ENCODE measurements at regions not wholly inside any gene's neighbourhood (a gene's known extent, or its start where the extent isn't known, plus 50 kb on each side); places are given as distances from the start of the nearest gene placed in this dataset.
"Not testable (repeated sequence)": the region's sequence is repeated elsewhere in the genome, so short reads cannot be mapped to it uniquely, and the experiment has no call there.

DNA sequence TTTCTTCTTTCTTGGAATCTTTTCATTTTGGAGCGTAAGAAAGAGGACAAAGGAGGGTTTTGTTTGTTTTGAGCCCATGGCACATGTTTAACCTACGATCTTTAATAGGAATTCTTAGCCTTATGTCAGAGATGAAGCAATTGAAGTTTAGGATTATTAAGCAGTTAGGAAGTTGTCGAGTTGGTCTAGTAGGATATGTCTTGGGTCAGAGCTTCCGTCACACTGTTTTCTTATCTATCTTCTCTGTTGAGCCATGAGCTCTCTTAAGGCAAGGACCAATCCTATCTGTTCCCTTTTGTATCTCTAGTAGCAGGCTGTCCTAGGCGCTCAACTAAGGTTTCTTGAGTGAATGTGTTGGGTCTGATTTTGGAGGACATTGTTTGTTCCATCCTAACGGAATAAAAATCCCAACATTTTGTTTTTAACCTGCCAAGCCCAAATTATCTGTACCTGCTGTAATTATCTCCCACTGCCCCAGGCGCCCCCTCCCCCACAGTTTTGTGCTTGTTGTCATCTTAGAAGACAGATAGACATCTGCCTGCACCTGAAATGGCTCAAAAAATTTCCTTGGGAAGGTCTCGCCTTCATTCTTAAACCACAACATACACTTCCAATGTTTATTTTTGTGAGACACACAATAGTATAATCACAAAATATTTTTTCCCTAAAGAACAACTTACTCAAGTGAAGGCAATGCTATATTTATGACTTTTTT is 95.3 kb upstream of the GADD45A start:
- no peak for DNase-seq

- DNase-seq = no peak
These were observed 94.7 kb upstream of the GADD45A start for GRCh38 chr1:67590329-67590728.

DNA sequence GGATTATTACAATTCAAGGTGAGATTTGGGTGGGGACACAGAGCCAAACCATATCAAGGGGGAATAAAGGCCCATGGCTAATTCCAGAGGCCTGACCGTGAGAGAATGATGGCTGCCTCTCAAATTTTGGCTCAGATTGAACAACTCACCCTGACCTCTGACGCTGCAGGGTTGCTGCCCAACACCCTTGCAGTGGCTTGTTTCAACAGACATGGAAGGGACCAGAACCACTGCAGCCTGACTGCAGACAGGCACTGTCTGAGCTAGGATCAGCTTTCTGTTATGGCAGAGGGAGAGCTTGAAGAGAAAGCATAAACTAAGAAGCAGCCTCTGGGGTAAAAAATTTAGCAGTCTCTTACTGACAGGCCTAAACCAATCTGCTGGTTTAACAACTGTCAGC is 90.2 kb upstream of the GADD45A start:
- DNase-seq = no peak

DNA sequence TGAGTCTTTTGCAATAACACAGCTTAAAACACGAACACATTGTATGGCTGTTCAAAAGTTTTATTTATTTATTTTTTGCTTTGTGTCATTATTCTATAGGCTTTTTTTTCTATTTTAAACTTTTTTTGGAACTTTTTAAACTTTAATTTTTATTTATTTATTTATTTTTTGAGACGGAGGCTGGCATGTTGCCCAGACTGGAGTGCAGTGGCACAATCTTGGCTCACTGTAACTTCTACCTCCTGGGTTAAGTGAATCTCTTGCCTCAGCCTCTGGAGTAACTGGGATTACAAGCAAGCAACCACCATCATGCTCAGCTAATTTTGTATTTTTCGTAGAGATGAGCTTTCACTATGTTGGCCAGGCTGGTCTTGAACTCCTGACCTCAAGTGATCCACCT is 88.3 kb upstream of the GADD45A start:
- no peak for DNase-seq

GRCh38 chr1:67597336-67597735 is 87.7 kb upstream of the GADD45A start:
- DNase-seq = no peak

- no peak for DNase-seq
These were observed 85.9 kb upstream of the GADD45A start for GRCh38 chr1:67599085-67599484.

DNA sequence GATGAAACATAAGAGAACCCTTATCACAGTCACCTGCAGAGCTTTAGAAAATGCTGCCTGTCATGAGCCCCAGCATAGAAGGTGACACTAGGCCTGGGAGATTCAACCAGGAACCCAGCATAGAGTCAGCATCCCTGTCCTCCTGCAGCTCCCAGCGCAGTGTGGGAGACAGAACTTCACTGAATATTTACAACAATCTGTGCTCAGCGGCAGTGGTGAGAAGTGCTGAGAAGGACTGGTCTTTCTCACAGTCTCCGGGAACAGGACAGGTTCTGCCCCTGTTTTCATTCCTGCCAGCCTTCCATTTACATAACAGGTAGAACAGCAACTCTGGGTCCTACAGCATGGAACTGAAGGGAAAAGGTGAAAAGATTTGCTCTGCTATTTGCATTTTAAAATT is 83.5 kb upstream of the GADD45A start:
- no peak for DNase-seq

- no peak for DNase-seq
These were observed 83.0 kb upstream of the GADD45A start for GRCh38 chr1:67601955-67602354.

GRCh38 chr1:67604778-67605177 is 80.2 kb upstream of the GADD45A start:
- DNase-seq = no peak

GRCh38 chr1:67605209-67605780 is 79.7 kb upstream of the GADD45A start:
- DNase-seq = no peak

- DNase-seq = no peak
These were observed 77.7 kb upstream of the GADD45A start for GRCh38 chr1:67607286-67607685.

GRCh38 chr1:67607699-67608098 is 77.3 kb upstream of the GADD45A start:
- no peak for DNase-seq

- no peak for DNase-seq
These were observed 76.1 kb upstream of the GADD45A start for GRCh38 chr1:67608661-67609576.

GRCh38 chr1:67609577-67610341 is 75.2 kb upstream of the GADD45A start:
- no peak for DNase-seq

- DNase-seq = no peak
These were observed 74.6 kb upstream of the GADD45A start for GRCh38 chr1:67610450-67610849.

DNA sequence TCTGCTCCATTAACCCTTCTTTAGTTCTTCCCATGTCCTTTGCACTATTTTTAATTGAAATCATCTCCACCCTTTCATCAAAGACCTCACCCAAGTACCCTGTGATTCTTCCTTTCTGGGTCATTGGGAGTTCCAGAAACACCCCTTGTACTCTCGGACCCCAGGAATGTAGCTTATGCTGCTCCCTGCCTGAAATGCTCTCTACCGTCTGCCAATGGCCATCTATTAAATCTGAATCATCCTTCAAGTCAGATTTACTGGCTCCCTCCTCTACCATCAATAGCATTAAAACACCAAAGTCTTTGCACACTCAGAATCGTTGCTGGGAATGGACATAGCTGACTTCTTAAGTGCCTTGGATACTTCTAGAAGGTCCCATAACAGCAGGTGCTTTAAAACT is 73.2 kb upstream of the GADD45A start:
- DNase-seq = no peak

DNA sequence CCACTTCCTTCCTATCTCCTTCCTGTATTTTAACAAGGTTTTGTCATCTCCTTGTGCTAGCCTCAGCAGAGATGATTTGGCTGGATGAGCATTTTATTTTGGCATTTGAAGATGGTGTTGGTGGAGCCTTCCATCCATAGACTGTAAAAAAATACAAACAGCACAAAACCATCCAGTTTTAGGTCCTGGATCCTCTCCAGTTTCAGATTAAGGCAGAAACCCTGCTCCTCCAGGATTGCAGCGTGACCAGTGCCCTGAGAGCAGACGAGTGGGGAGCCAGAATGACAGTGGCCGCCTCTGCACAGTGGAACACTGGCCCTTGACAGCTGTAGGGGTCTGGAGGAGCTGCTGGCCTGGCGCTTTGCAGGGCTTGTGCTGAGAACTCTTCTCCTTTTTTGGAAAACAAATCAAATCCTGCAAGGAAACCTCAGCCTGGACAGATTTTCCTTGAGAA is 72.2 kb upstream of the GADD45A start:
- no peak for DNase-seq

DNA sequence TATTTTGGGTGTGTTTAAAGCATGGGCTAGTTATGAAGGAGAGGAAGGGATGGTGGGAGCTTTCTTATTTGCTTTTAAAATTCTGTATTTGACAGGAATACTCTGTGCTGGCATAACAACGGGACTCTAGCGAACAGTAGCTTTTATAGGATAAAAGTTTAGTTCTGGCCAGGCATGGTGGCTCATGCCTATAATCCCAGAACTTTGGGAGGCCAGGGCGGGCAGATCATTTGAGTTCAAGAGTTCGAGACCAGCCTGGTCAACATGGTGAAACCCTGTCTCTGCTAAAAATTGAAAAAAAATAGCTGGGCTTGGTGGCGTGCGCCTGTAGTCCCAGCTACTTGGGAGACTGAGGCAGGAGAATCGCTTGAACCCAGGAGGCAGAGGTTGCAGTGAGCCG is 71.5 kb upstream of the GADD45A start:
- not testable (repeated sequence) for DNase-seq

DNA sequence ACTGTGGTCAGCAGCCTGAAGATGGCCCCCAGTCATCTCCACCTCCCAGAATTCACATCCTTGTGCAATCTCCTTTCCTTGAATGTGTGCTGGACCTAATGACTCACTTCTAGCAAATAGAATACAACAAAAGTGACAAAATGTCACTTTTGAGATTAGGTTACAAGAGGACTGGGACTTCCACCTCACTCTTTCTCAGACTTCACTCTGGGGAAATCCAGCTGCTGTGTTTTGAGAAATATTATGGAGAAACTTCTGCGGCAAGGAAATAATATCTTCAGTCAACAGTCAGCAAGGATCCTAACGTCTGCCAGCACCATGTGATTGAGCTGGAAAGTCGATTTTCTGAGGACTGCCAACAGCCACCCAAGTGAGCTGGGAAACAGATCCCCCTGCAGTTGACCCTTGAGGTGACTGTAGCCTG is 70.5 kb upstream of the GADD45A start:
- no peak for DNase-seq

DNA sequence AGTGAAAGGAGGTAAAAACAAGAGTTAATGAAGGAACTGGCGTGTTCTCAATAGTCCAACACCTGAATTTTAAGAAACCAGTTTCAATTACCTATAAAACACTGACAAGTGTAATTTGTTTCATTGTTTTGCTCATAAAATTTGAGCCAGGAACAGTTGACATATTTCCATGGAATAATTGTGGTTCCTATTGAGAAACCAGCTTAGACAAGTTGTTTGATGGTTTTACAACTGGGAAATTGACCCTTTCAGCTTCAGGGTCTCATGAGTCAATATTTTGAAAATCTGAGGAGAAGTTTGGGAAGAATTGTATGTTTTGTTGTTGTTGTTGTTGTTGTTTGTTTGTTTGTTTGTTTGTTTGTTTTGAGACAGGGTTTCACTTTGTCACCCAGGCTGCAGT is 69.1 kb upstream of the GADD45A start:
- DNase-seq = no peak

- DNase-seq = no peak
These were observed 68.5 kb upstream of the GADD45A start for GRCh38 chr1:67616394-67616985.

- no peak for DNase-seq
These were observed 66.5 kb upstream of the GADD45A start for GRCh38 chr1:67618285-67619018.
